GM23338 (cell line): ENCODE measurements at regions not wholly inside any gene's neighbourhood (a gene's known extent, or its start where the extent isn't known, plus 50 kb on each side); places are given as distances from the start of the nearest gene placed in this dataset.

Experiments used
- ATAC-seq: fragments of 200-7000 bp; cut with Tn5 transposase; 3 replicates; pipeline ENCODE4 v1.9.1; 2020
- DNase-seq: peaks from one replicate; pipeline ENCODE4 v3.0.0-alpha.2; 2015; ENCODE audit warnings: low spot score
- H2AFZ ChIP-seq: fragments of 200-600 bp; sonication (generic); 2 replicates; pipeline ENCODE4 v1.8.0; 2016; ENCODE audit warnings: antibody characterized with exemption, mild to moderate bottlenecking, moderate library complexity
- H3F3A ChIP-seq: fragments of 200-600 bp; sonication (generic); replicated peaks from 2 replicates; pipeline ENCODE4 v1.8.0; 2017; ENCODE audit warnings: antibody characterized with exemption, mixed run types, low read depth
- H3K27ac ChIP-seq: fragments of 200-600 bp; sonication (generic); 2 replicates; pipeline ENCODE4 v1.6.1; 2016; ENCODE audit warnings: low read depth
- H3K27me3 ChIP-seq: fragments of 200-600 bp; sonication (generic); 2 replicates; pipeline ENCODE4 v1.8.0; 2016; ENCODE audit warnings: mild to moderate bottlenecking, mixed run types, moderate library complexity; ENCODE audit not compliant: insufficient read depth
- H3K36me3 ChIP-seq: fragments of 200-600 bp; sonication (generic); 2 replicates; pipeline ENCODE4 v1.8.0; 2016; ENCODE audit warnings: mild to moderate bottlenecking; ENCODE audit not compliant: insufficient read depth
- H3K4me1 ChIP-seq: fragments of 200-600 bp; sonication (generic); 2 replicates; pipeline ENCODE4 v1.8.0; 2016; ENCODE audit warnings: mild to moderate bottlenecking, moderate library complexity; ENCODE audit not compliant: insufficient read depth
- H3K4me2 ChIP-seq: fragments of 200-600 bp; sonication (generic); 2 replicates; pipeline ENCODE4 v1.7.1; 2017; ENCODE audit warnings: mixed run types
- H3K4me3 ChIP-seq: fragments of 200-600 bp; sonication (generic); 2 replicates; pipeline ENCODE4 v1.6.1; 2016; ENCODE audit warnings: mixed run types
- H3K79me2 ChIP-seq: fragments of 200-600 bp; sonication (generic); replicated peaks from 2 replicates; pipeline ENCODE4 v1.8.0; 2017; ENCODE audit warnings: mild to moderate bottlenecking; ENCODE audit not compliant: insufficient read depth
- H3K9me2 ChIP-seq: fragments of 200-600 bp; sonication (generic); 2 replicates; pipeline ENCODE4 v1.8.0; 2017; ENCODE audit not compliant: insufficient read depth
- H4K20me1 ChIP-seq: fragments of 200-600 bp; sonication (generic); replicated peaks from 2 replicates; pipeline ENCODE4 v1.8.0; 2017; ENCODE audit warnings: mild to moderate bottlenecking; ENCODE audit not compliant: insufficient read depth
- H3K27ac Mint-ChIP-seq: 2 replicates; pipeline ENCODE4 v1.8.0; 2020; ENCODE audit warnings: inconsistent platforms, mild to moderate bottlenecking, moderate library complexity, mixed read lengths
- H3K27me3 Mint-ChIP-seq: 3 replicates; pipeline ENCODE4 v1.8.0; 2022; ENCODE audit warnings: low read depth, mild to moderate bottlenecking, moderate library complexity, mixed read lengths, inconsistent platforms; ENCODE audit not compliant: insufficient read depth, poor library complexity
- H3K36me3 Mint-ChIP-seq: 3 replicates; pipeline ENCODE4 v1.8.0; 2021; ENCODE audit warnings: low read depth, mild to moderate bottlenecking, inconsistent platforms, moderate library complexity, mixed read lengths
- H3K4me1 Mint-ChIP-seq: 3 replicates; pipeline ENCODE4 v1.8.0; 2020; ENCODE audit warnings: mild to moderate bottlenecking, inconsistent platforms, mixed read lengths
- H3K4me3 Mint-ChIP-seq: 3 replicates; pipeline ENCODE4 v1.8.0; 2021; ENCODE audit warnings: moderate library complexity, mild to moderate bottlenecking, inconsistent platforms, mixed read lengths
- H3K9me3 Mint-ChIP-seq: 3 replicates; pipeline ENCODE4 v1.8.0; 2020; ENCODE audit warnings: moderate library complexity, mild to moderate bottlenecking, inconsistent platforms, mixed read lengths
- CTCF ChIP-seq, 2 experiments: fragments of 200-600 bp in 1 of 2; sonication (generic) in 1 of 2; conservative IDR thresholded peaks; 2 replicates each; pipeline versions ENCODE4 v1.5.1 to v1.6.1; 2016 to 2017; ENCODE audit warnings: antibody characterized with exemption in 2 of 2, low read depth in 2 of 2, mild to moderate bottlenecking in 2 of 2, moderate library complexity in 1 of 2
- ETS1 ChIP-seq: IDR thresholded peaks from 2 replicates; pipeline ENCODE4 v1.6.1; 2016; ENCODE audit warnings: antibody characterized with exemption
- NANOG ChIP-seq: IDR thresholded peaks from 2 replicates; pipeline ENCODE4 v1.6.1; 2016; ENCODE audit warnings: antibody characterized with exemption, borderline replicate concordance
- POLR2AphosphoS5 ChIP-seq: IDR thresholded peaks from 2 replicates; pipeline ENCODE4 v1.6.1; 2016; ENCODE audit warnings: antibody characterized with exemption, low read depth
- REST ChIP-seq: IDR thresholded peaks from one replicate; pipeline ENCODE4 v1.6.1; 2018; ENCODE audit warnings: antibody characterized with exemption; ENCODE audit not compliant: unreplicated experiment
- ZNF114 ChIP-seq: fragments of 250-450 bp; sonication (Bioruptor Pico); IDR thresholded peaks from 2 replicates; pipeline ENCODE4 v1.5.0; 2020; ENCODE audit warnings: mild to moderate bottlenecking, moderate library complexity
- ZNF331 ChIP-seq: fragments of 250-450 bp; sonication (Bioruptor Pico); IDR thresholded peaks from 2 replicates; pipeline ENCODE4 v1.5.0; 2020; ENCODE audit warnings: low read depth, mild to moderate bottlenecking, moderate library complexity
- ZNF462 ChIP-seq: fragments of 250-450 bp; sonication (Bioruptor Pico); IDR thresholded peaks from 2 replicates; pipeline ENCODE4 v1.5.0; 2020; ENCODE audit warnings: mild to moderate bottlenecking, moderate library complexity

- H3K79me2 ChIP-seq, result no peaks in the 10 kb centered on the region
- Mint-ChIP-seq H3K4me1 (no peaks in the 10 kb centered on the region), H3K4me3 (no peak overlapping the region), H3K27ac (no peak overlapping the region), H3K36me3 (no peaks in the 10 kb centered on the region), H3K9me3 (no peaks in the 10 kb centered on the region), H3K27me3 (no peaks in the 10 kb centered on the region)
- ATAC-seq (no peak), DNase-seq (no peak)
- no peaks in the 10 kb centered on the region for H4K20me1 ChIP-seq
- H3K9me2 ChIP-seq, result 0 out of 2 replicates have a peak, but pooled peaks cover 4% of the 10 kb centered on the region
- no peaks in the 10 kb centered on the region for H3F3A ChIP-seq
- no peak overlapping the region for H2AFZ ChIP-seq
- H3K27ac ChIP-seq, result no peak overlapping the region
- H3K4me3 ChIP-seq, result no peak overlapping the region
- no peaks in the 10 kb centered on the region for H3K27me3 ChIP-seq
- no peaks in the 10 kb centered on the region for H3K4me1 ChIP-seq
- no peak overlapping the region for H3K4me2 ChIP-seq
- H3K36me3 ChIP-seq, result no peaks in the 10 kb centered on the region
- TF ChIP-seq CTCF (conservative IDR thresholded peaks at IDR 0.05; ENCODE audit: low read depth in 2 of 2) (no peak), ZNF462 (no peak), POLR2AphosphoS5 (no peak), REST (no peak), NANOG (no peak), ETS1 (no peak), ZNF331 (no peak), ZNF114 (CRISPR knock-in tag) (no peak)
Measured at GRCh38 chr17:14712611-14713021, 411.7 kb downstream of the HS3ST3B1 start.
